GM12865 (cell line): ENCODE measurements at regions not wholly inside any gene's neighbourhood (a gene's known extent, or its start where the extent isn't known, plus 50 kb on each side); places are given as distances from the start of the nearest gene placed in this dataset.

ENCODE experiments used
- DNase-seq: peaks from one replicate; pipeline ENCODE4 v3.0.0; 2010; ENCODE audit warnings: low read depth
- H3K4me3 ChIP-seq: 2 replicates; pipeline ENCODE4 v1.5.1; 2011; ENCODE audit warnings: mild to moderate bottlenecking, low read depth, low read length, control low read depth
- CTCF ChIP-seq: IDR thresholded peaks from 2 replicates; pipeline ENCODE4 v1.5.1; 2011; ENCODE audit warnings: low read length, control low read depth, low read depth, inconsistent platforms; ENCODE audit not compliant: insufficient read depth; ENCODE audit errors: missing control alignments

GRCh38 chr12:98090731-98091130 is 424.7 kb upstream of the TMPO start:
- no peak overlapping the region for H3K4me3 ChIP-seq
- no peak for TF ChIP-seq CTCF
- DNase-seq: no peak

- TF ChIP-seq CTCF: no peak
- DNase-seq: no peak
- H3K4me3 ChIP-seq: no peak overlapping the region
Measured at GRCh38 chr12:98096436-98096835, 419.0 kb upstream of the TMPO start.

- DNase-seq: no peak
- no peak for TF ChIP-seq CTCF
Measured at GRCh38 chr12:98106031-98106683, 409.2 kb upstream of the TMPO start.

GRCh38 chr12:98109266-98109665 is 406.1 kb upstream of the TMPO start:
- DNase-seq: no peak
- no peak overlapping the region for H3K4me3 ChIP-seq
- no peak for TF ChIP-seq CTCF

More at GRCh38 chr12:98106031-98106683, 409.2 kb upstream of the TMPO start:
- no peak overlapping the region for H3K4me3 ChIP-seq

- TF ChIP-seq CTCF: no peak
Measured at GRCh38 chr12:98110536-98110935, 404.9 kb upstream of the TMPO start.

GRCh38 chr12:98113548-98113947 is 401.8 kb upstream of the TMPO start:
- no peak for DNase-seq
- no peak for TF ChIP-seq CTCF

More at GRCh38 chr12:98110536-98110935, 404.9 kb upstream of the TMPO start:
- DNase-seq: no peak
- no peak overlapping the region for H3K4me3 ChIP-seq

GRCh38 chr12:98121963-98122362 is 393.4 kb upstream of the TMPO start:
- TF ChIP-seq CTCF: no peak
- no peak overlapping the region for H3K4me3 ChIP-seq
- no peak for DNase-seq

More at GRCh38 chr12:98113548-98113947, 401.8 kb upstream of the TMPO start:
- no peak overlapping the region for H3K4me3 ChIP-seq
